ENCODE measurements at regions not wholly inside any gene's neighbourhood (a gene's known extent, or its start where the extent isn't known, plus 50 kb on each side); places are given as distances from the start of the nearest gene placed in this dataset.

GRCh38 chr4:135840781-135841180 is 1639.2 kb upstream of the PABPC4L start:
- TF ChIP-seq CTCF (IDR thresholded peaks at IDR 0.05) (no peak), EP300 (IDR thresholded peaks at IDR 0.05) (no peak), POLR2AphosphoS5 (IDR thresholded peaks at IDR 0.05) (no peak), POLR2A (IDR thresholded peaks at IDR 0.05) (no peak)

Data from stomach (tissue), 4 donors.